Activated CD4-positive, alpha-beta T cell treated with anti-CD3 and anti-CD28 coated beads, Interleukin-2, amount 50 U/mL, for 4 hours (primary cell): ENCODE measurements at regions not wholly inside any gene's neighbourhood (a gene's known extent, or its start where the extent isn't known, plus 50 kb on each side); places are given as distances from the start of the nearest gene placed in this dataset.

ENCODE experiments used
- DNase-seq, 2 experiments: peaks; one replicate each; pipeline ENCODE4 v3.0.0-alpha.2; 2020

DNA sequence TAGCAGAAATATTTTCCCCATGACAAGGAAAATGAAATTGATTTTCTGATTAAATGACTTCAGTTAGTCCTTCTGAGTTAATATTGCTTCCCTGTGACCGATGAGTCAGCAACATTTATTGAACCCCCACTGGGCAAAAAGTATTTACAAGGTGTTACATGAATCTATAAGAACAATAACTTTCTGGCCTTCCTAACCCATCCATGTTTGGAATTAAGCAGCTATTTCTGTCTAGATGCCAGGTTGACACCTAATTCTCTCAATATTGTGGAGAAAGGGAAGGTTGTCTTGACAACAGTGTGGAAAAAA lies 112.9 kb upstream of the JAZF1 start:
- DNase-seq: no peak

DNA sequence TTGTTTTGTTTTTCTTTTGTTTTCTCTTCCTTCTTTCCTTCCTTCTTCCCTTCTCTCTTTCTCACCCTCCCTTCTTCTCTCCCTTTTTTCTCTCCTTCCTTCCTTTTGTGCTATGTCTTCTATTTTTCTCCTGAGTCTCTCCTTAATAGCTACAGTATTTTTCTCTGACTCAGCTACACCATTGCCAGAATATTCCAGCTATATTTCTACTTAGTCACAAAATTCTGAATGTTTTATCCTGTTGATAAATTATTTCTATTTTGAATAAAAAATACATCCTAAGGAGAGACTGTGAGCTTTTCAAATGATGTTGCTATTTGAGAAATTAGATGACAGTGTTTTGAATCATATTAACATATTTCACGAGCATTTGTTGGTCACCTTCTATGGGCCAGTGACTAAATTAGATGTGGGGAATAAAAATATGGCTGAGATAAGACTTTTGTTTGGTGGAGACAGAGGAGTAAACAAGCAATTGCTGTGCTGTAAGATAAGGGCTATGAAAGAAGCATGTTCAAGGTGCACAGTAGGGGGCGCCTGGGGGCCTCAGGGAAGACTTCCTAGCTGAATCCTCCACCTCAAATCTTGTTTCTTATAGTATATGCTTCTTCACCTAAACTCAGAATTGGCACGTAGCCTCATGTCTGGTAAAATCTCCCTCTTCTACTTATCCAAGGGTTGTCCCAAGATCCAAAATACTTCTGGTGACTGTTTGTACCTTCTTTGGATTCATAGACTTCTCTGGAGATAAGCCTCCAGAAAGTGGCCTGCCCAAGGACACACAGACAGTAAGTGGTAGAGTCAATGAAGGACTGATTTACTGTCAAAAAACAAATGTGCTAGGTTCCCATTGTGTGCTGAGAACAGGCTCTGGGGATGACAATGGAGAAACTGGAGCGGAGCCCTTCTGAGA lies 115.5 kb upstream of the CREB5 start:
- DNase-seq: peak; percentile 45 to 47

DNA sequence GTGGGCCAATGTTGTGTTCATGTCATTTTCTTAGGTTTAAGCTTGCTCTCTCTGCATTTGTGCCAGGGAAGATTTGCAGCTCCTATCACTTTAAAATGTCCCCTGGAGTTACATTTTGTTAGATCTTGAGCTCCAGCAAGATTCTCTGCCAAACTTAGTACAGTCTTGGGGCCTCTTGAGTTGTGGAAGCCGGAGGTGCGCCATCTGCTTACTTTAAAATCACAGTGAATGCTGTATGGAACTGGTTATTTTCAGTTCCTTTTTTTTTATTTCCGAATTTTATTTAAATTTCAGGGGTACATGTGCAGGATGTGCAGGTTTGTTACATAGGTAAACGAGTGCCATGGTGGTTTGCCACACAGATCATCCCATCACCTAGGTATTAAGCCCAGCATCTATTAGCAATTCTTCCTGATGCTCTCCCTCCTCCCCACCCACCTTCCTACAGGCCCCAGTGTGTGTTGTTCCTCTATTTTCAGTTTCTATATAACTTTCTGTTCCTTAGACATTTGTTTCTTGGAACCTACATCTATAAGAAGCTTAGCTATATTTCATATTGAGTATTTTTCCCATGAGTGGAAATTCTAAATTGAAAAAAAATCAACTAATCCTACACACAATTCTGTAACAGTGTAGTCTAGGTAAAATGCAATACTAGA lies 114.4 kb upstream of the CREB5 start:
- no peak for DNase-seq

DNA sequence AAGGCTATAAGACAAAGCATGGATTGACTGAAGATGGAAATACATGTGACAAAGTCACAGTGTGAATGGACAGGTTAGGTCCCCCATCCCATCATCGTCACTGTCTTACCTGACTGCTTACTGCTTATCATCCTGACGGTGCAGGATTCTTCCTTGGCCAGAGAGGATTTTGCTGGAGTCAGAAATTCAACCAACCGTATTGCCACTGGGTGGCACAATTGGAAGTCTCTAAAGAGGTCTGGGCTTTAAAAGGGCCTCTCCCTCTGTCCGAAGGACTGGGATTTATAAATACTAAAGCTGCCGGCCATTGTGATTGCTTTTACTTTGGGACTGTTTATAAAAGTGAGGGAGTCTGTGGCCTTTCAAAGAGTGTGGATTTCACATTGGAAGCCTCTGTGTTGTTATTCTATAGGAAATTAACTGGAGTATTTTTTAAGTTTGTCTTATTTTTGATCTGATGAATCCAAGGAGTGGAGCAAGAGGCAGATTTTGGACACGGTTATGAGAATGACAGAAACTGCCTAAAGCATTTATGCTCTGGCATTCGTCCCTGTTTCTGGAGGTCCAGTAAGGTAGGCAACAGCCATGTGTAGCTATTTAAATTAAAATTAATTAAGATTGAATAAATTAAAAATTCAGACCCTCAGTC lies 113.3 kb upstream of the CREB5 start:
- no peak for DNase-seq

DNA sequence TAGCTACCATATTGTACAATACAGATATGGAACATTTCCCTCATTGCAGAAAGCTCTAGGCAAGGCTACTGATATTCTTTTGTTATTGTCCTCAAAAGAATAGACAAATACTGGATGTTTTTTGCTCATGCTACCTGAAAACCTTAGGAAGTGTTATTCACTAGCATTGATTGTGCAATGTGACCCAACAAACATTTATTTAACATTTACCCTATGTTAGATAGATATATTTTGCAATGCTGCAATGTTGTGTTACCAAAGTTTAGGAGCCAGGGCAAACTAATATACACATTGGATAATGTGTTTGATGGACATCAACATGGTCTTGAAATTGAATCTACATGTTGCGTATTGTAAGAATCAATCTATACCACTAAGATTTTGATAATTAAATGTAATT lies 112.8 kb upstream of the CREB5 start:
- no peak for DNase-seq

DNA sequence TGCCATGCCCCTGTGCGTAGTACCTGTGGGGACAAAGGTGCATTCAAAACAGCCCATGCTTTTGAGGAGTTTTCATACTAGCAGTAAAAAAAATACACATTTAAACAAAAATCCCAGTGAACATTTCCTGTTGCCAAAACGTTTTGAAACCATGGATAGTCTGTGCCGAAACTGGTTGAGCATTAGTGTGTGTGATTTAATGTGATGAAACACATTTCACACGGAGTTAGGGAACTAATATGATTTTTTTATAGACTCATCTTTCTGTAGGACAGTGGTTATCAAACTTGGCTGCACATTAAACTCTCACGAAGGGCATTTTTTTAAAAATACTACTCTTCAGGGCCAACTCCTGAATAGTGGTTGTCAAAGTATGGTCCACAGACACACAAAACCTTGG lies 111.8 kb upstream of the CREB5 start:
- DNase-seq: no peak

DNA sequence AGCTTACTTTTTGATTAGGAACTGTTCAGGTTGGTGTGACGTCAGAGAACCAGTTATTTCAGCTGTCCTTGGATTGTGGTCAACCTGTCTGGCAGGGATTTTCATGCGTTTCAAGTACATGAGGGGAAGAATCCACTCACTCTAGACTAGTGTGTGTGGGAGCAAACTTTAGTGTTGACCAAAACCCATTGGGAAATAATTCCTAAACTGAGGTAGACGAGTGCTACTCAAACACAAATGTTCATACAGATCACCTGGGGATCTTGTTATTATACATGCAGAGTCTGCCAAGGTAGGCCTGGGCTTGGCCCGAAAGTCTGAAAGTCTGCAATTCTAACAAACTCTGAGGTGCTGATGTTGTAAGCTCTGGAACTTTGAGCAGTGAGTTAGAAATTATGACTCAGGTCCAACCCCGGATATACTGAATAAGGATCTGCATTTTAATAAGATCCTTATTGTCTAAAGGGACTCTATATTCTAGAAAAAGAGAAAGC lies 111.1 kb upstream of the CREB5 start:
- DNase-seq: no peak

DNA sequence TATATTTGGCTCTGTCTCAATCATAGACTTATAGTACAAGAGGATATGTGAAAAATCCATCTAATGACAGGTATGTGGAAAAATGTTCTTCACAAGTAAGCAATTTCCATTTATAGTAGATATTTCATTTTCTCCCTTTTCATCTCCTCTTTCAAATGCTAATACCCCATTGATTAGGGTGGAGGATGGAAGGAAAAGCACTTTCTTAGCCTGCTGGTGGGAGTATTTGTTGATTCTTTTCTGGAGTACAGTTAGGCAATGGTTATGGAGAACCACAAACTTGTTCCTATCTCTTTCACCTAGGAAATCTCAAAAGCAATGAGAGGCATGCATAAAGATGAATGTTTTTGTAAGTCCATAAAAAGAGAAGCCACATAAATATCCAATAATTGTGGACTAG lies 108.0 kb upstream of the CREB5 start:
- no peak for DNase-seq

DNA sequence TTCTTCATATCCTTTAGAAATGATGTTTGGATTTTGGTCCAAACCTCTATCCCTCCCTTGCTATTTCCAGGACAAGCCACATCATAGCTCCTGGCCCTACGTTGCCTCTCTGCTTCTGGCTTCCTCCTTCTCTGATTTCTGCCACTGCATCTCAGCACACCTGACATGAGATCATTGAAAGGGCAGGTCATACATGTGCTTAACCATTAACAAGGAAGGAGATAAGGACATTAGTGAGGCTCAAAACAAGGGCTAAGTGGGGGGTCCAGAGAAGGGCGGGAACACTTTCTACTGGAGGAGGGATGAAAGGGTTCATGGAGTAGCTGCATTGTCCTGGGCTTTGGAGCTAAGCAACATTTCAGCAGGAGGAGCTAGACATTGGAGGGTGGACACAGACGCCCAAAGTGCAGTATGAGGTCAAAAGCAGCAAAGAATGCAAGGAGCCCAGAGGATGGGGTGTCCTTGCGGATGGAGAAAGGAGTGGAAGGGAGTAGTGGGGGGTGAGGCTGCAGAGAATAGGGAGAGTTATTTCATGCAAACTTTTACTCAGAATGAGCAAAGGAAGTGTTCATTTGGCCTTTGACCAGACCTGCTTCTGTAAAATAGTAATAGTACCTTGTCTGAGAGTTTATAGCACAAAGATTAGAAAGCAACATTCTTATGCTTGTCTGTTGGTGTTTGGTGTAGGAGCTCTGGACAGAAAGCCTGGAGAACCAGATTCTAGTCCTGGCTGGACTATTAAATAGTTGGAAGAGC lies 102.4 kb upstream of the CREB5 start:
- DNase-seq: no peak

DNA sequence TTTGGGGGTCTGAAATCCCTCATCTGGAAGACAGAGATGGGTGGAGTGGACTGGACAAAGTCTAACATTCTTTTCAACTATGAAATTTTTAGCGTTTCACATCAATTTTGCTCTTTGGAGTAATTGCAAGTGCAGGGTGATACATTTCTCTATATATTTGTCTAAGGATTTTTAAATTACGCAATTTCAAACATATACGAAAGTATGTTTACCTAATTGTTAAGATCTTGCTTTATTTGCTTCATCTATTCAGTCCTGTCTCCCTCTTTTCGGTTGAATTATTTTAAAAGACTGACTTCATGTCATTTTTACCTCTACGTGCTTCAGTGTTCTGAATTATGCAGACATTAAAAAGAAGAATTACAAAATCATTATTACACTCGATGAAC lies 101.9 kb upstream of the CREB5 start:
- no peak for DNase-seq

DNA sequence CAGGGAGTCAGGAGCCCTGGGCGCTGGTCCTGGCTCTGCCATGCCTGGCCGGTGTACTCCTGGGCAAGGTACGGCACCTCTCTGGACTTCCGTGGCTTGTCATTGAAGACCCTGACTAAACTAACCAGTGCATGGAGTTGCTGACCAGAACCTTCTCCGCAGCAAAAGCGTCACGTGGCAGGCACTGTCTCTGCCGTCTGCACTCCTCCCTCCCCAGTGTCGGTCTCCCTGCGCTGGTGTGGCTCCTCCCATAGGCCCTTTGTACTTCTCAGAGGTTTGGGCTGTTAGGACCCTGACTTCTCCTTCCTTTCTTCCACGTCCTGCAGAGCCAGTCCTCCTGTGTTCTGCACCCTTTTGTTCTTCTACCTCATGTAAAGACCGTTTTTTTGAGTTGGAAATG lies 100.6 kb upstream of the CREB5 start:
- DNase-seq: no peak

DNA sequence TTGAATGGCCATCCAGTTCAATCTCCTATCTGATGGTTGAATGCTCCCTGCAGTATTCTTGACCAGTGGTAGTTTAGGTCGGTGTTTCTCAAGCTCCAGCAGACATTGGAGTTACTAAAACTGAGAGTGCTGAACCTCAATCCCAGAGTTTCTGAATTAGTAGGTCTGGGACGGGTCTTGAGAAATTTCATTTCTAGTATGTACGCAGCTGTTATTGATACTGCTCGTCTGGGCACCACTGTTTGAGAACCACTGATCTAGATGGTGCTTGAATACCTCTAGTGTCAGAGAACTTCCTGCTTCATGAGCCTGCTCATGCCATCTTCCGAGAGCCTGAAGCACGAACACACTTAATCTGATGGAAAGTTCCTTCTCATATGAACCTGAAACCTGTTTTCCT lies 99.4 kb upstream of the CREB5 start:
- DNase-seq: no peak

DNA sequence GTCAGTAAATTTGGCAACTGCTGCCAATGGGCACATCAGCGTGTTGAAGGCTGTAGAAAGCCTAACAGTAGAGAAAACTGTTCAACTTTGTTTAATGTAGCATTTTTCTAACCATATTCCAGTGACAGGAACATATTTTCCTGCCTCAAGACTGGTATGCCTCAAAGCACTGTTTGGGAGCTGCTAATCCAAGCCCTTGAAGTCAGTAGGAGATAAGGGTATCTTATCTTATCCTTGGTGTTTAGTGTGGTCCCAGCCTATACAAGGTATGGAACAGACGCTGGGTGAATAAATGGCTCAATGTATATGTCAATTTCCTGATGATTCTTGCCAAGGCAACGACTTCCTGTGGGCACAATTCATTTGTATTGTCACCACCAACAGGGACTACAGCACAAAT lies 97.5 kb upstream of the CREB5 start:
- DNase-seq: no peak

DNA sequence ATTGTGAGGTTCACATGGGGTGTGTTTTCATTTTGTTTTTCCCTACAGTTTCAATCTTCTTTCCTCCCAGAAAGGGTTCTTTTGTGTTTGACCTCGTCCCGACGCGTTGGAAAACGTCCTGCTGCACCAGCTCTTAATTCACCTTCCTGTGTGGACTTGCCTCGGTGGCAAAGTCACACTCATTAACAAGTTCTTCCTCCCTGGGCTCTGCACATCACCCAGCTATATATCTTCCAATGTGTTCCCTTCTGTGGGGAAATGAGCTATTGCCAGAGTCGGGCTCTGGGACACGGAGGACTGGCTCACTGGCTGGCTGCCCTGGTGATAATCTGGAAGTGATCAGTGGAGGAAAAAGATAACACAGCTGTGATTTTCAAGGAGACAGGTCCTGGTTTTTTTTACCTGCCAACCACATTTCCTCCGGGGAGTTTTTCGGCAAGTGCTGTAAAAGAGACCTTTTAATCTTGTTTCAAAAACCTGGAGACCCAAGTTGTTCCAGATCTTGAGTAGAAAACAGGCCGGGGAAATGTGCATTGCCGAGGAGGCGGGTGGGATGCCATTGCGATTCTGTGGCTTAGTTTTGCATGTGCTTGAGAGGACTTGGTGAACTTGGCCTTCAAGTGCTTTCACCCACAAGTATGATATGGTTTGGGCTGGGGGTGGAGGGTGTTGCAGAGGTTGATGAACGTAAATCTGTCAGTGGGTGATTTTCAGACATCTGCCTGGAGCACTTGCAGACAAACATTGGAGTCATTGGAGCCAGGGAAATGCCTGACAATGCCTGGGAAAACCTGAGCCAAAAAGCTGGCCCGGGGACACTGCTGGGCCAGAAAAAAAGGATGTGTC lies 96.5 kb upstream of the CREB5 start:
- DNase-seq: no peak

DNA sequence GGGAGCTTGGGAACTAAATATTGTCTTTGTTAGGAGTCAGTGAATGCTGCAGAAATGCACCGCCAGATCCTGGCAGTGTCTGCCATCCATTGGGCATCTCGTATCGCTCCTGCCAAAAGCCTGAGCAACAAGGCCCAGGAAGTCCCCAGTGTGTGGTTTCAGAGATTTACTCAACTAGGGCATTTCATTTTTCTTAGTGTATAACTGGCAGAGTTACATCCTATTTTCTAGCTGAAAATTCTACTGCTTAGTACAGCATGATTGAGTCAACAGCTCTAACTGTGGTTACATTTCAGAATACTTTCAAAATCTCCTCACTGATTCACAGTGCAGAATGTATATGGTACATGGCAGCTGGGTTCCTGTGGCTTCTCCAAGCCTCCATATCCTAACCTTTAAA lies 95.8 kb upstream of the CREB5 start:
- no peak for DNase-seq

DNA sequence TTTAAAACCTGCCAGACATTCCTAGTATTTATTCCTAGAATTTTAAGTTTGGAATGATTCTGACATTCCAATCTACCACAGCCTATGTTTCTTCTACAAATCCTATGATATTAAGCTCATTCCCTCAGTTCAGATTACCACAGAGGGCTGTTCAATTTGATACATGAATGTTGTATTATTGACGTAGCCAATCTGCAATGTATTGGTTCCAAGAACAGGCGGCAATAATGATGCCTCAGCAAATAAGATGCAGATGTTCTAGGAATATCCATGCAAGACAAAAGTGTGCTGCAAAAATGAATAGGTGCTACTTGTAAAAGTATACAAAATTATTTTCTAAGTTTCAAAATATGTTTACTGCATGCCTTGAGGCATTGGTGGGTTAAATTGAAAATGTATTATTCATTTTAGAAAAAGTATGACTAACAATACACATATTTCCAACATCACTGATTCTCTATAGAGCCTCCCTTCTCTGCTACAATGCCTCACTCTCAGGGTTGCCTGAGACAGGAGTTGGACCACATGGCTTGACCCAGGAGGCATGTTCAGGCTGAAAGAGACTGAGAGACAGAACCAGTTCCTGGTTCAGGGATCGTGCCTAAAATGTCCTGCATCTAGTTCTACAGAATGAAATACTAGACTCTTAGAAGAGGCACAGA lies 94.1 kb upstream of the CREB5 start:
- no peak for DNase-seq

DNA sequence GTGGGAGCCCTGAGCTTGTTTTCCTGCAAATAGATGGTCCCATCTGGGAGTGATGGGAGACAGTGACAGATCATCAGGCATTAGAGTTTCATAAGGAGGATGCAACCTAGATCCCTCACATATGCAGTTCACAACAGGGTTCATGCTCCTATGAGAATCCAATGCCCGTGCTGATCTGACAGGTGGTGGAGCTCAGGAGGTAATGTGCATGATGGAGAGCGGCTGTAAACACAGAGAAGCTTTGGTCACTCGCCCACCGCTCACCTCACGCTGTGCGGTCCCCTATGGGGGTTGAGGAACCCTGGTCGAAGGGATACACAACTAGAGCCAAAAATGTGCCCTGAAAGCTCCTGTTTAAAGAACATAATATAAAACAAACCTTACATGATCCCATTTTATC lies 88.5 kb upstream of the CREB5 start:
- DNase-seq: no peak

DNA sequence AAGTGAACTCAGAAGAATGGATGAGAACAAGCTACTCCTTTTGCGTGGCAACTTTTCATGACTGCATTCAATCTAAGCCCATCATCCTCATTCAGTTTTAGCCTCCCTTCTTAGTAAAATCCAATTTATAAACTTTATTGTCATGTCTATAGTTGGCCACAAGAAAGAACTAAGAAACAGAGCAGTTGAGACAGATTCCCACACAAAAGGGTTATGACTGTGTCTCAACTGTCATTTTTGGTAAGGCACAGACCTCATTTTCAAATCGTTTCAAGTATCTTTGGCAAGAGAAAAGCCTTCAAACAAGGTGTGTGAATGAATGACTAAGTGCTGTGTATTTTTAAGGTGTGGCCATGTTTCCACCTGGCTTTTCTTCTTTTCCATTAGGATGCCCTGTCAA lies 84.2 kb upstream of the CREB5 start:
- no peak for DNase-seq

DNA sequence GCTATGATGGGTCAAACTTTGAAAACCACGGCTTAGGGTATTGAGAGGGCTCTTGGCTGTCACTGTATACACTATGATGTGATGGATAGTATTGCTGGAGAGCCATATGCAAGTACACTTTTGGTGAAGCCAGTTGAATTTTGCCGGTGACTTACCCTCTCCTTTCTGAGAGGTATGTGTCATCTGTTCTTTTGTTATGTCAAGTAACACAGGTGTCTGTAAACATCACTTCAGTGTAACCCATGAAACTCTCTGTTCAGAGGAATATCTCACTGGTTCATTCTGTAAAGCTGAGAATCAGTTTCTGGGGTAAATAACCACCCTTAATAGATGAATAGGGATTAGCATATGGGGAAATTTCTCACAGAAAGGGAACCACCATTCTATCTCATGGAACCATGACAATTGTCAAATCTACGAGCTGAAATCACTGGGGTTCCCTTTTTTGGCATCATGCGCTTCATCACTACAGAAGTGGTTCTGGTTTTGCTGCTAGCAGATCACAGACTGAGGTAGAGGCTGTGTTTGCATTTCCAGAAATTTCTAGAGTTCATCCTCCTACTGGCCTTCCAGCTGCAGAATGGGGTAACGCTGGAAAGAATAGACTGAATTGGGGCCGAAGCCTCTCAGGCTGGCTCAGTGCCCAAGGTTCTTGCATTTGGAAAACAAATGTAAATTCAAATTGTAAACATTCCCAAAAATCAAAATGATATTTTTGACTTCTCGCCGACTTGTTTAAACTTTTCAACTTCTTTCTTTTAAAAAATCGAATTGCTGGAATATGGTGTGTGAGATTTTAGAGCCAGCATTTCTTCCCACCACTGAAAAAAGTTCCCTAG lies 83.3 kb upstream of the CREB5 start:
- DNase-seq: no peak

DNA sequence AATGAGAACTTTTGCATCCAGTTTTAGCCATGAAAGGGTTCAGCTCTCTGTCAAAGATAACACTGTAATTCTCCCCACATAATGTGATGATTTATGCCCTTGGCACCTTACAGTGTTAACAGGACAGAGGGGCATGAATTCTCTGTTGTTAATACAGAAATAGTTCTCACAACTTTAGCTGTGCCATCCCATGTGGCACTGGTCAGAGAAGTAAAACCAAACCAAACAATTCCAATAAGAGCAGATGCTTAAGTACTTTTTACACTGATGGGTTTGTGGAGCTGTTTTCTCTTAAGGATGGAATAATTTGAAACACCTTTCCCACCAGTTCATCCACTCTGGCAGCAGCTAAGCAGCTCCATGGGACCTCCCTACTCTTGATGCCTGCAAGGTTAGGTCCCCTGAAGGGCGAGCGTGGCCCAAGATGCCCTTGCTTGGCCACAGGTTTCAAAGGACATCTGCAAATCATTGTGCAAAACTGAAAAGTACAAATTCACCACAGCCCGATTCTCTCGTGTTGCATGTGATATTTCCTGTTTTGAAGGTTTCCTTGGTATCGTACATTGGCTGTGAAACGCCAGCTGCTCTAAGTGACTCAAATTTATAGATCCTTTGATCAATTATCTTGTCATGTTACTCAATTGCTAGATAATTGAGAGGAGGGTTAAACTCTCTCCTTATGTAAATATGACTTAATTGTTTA lies 82.5 kb upstream of the CREB5 start:
- DNase-seq: no peak
